B cell (primary cell): ENCODE measurements at regions not wholly inside any gene's neighbourhood (a gene's known extent, or its start where the extent isn't known, plus 50 kb on each side); places are given as distances from the start of the nearest gene placed in this dataset.

Source experiments
- ATAC-seq: fragments of 200-7000 bp; cut with Tn5 transposase; one replicate; pipeline ENCODE4 v1.10.0; 2021; ENCODE audit warnings: low read depth, mild to moderate bottlenecking, moderate number of reproducible peaks, moderate library complexity
- CTCF ChIA-PET: fragments of 350-600 bp; sonication (Branson Sonifier 250); formaldehyde crosslinking; loops from one replicate; lab custom pipeline; 2021; ENCODE audit warnings: antibody characterized with exemption, inconsistent platforms; lab: Charles Lee
- POLR2A ChIA-PET: fragments of 350-600 bp; sonication (Branson Sonifier 250); formaldehyde crosslinking; loops from one replicate; lab custom pipeline; 2021; ENCODE audit warnings: antibody characterized with exemption; lab: Charles Lee
- DNase-seq: peaks from one replicate; pipeline ENCODE4 v3.0.0; 2013
- H2AFZ ChIP-seq: 2 replicates; pipeline ENCODE4 v1.6.1; 2012; ENCODE audit warnings: mild to moderate bottlenecking, low read depth, low read length; ENCODE audit not compliant: insufficient read depth, poor library complexity, severe bottlenecking
- H3K27ac ChIP-seq, 2 donors: 1 replicate in 1 of 2; 2 replicates in 1 of 2; pipeline ENCODE4 v1.5.1; 2012 to 2013; ENCODE audit warnings: low read length in 2 of 2, mild to moderate bottlenecking in 2 of 2, moderate library complexity in 1 of 2
- H3K27me3 ChIP-seq, 4 experiments: fragments of 200-600 bp in 1 of 4; sonication (generic) in 1 of 4; replicated peaks in 1 of 4; 1 replicate in 2 of 4; 2 replicates in 2 of 4; pipeline versions ENCODE4 v1.6.1 to v1.7.0; 2013 to 2016; ENCODE audit warnings: low read length in 3 of 4, mild to moderate bottlenecking in 2 of 4, mixed read lengths in 1 of 4, moderate library complexity in 1 of 4; ENCODE audit not compliant: insufficient read depth in 4 of 4, control insufficient read depth in 3 of 4; ENCODE audit errors: control extremely low read depth in 1 of 4
- H3K36me3 ChIP-seq, 2 experiments: replicated peaks in 1 of 2; 1 replicate in 1 of 2; 2 replicates in 1 of 2; pipeline versions ENCODE4 v1.6.1 to v1.7.1; 2013; ENCODE audit warnings: low read length in 1 of 2; ENCODE audit not compliant: insufficient read depth in 2 of 2, control insufficient read depth in 1 of 2; ENCODE audit errors: control extremely low read depth in 1 of 2, extremely low read depth in 1 of 2
- H3K4me1 ChIP-seq, 2 donors: fragments of 200-600 bp in 1 of 2; sonication (generic) in 1 of 2; 1 replicate in 1 of 2; 2 replicates in 1 of 2; pipeline versions ENCODE4 v1.5.1 to v1.6.1; 2013 to 2017; ENCODE audit warnings: low read length in 2 of 2; ENCODE audit not compliant: control insufficient read depth in 2 of 2, insufficient read depth in 2 of 2
- H3K4me2 ChIP-seq: replicated peaks from 2 replicates; pipeline ENCODE3; 2012; ENCODE audit warnings: mild to moderate bottlenecking, low read depth, low read length; ENCODE audit not compliant: poor library complexity, severe bottlenecking
- H3K4me3 ChIP-seq, 5 experiments: fragments of 200-600 bp in 1 of 5; sonication (generic) in 1 of 5; 1 replicate in 3 of 5; 2 replicates in 2 of 5; pipeline versions ENCODE4 v1.5.1 to v1.7.0; 2011 to 2016; ENCODE audit warnings: low read length in 4 of 5, mild to moderate bottlenecking in 4 of 5, low read depth in 2 of 5, control low read depth in 1 of 5, moderate library complexity in 1 of 5; ENCODE audit not compliant: insufficient read depth in 1 of 5; ENCODE audit errors: control extremely low read depth in 1 of 5, extremely low read depth in 1 of 5
- H3K79me2 ChIP-seq: fragments of 200-600 bp; sonication (generic); one replicate; pipeline ENCODE4 v1.6.0; 2016; ENCODE audit warnings: low read length; ENCODE audit not compliant: control insufficient read depth, insufficient read depth
- H3K9ac ChIP-seq: fragments of 200-600 bp; sonication (generic); 2 replicates; pipeline ENCODE4 v1.6.1; 2017; ENCODE audit warnings: mild to moderate bottlenecking, low read length, moderate library complexity
- H3K9me3 ChIP-seq, 3 donors: one replicate each; pipeline versions ENCODE4 v1.6.1 to v1.7.1; 2013; ENCODE audit warnings: low read length in 2 of 3; ENCODE audit not compliant: control insufficient read depth in 2 of 3, insufficient read depth in 1 of 3; ENCODE audit errors: control extremely low read depth in 1 of 3
- H4K20me1 ChIP-seq: 2 replicates; pipeline ENCODE4 v1.6.0; 2012; ENCODE audit warnings: mild to moderate bottlenecking, low read length; ENCODE audit not compliant: insufficient read depth, control insufficient read depth, poor library complexity, severe bottlenecking
- H3K27ac Mint-ChIP-seq: one replicate; pipeline ENCODE4 v1.8.0; 2021; ENCODE audit warnings: mixed read lengths
- H3K27me3 Mint-ChIP-seq: one replicate; pipeline ENCODE4 v1.8.0; 2021; ENCODE audit warnings: mixed read lengths
- H3K4me1 Mint-ChIP-seq: one replicate; pipeline ENCODE4 v1.8.0; 2021; ENCODE audit warnings: mixed read lengths
- H3K4me3 Mint-ChIP-seq: one replicate; pipeline ENCODE4 v1.8.0; 2021; ENCODE audit warnings: mixed read lengths
- H3K9me3 Mint-ChIP-seq: one replicate; pipeline ENCODE4 v1.8.0; 2022; ENCODE audit warnings: mixed read lengths; ENCODE audit not compliant: insufficient read depth
- CTCF ChIP-seq: fragments of 200-600 bp; IDR thresholded peaks from one replicate; pipeline ENCODE4 v1.8.0; 2022; ENCODE audit warnings: antibody characterized with exemption, mild to moderate bottlenecking
- EZH2 ChIP-seq: IDR thresholded peaks from 2 replicates; pipeline ENCODE4 v1.6.1; 2012; ENCODE audit warnings: borderline replicate concordance, low read depth, mild to moderate bottlenecking, moderate library complexity, low read length; ENCODE audit not compliant: insufficient read depth, poor library complexity, severe bottlenecking
- WGBS: methylation state at CpG from one replicate; pipeline ENCODE4 v1.1.5; 2013; ENCODE audit warnings: missing lambda C conversion rate; ENCODE audit not compliant: insufficient coverage; 5-methylcytosine and 5-hydroxymethylcytosine counted together
- intact Hi-C: fragments of 100-400 bp; cut with micrococcal nuclease; formaldehyde crosslinking; loops from one replicate; pipeline ENCODE4 v1.10.0; 2022

DNA sequence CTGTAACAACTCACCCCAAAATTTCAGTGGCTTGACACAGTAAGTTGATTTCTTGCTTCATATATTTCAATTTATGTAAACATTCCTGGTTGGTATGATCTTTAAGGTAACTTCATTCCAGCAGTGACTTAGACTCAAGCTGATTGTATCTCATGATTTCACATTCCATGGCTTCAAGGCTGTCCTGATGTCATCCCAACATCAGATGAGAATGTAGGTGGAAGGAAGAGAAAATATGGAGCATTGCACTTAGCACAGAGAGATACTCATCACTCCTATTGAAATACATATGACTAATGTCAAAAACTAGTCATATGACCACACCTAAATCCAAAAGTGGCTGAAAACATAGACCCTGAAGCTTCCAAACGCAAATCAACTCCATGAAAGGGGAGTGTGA, 793.8 kb downstream of the TBL1XR1 start:
- H3K36me3 ChIP-seq = no peaks in the 10 kb centered on the region
- H3K27ac ChIP-seq = no peak overlapping the region
- Mint-ChIP-seq H3K4me1 (no peaks in the 10 kb centered on the region), H3K4me3 (no peak overlapping the region), H3K27me3 (no peaks in the 10 kb centered on the region), H3K27ac (no peak overlapping the region), H3K9me3 (peaks cover 2% of the 10 kb centered on the region)
- no peak overlapping the region for H3K4me3 ChIP-seq
- TF ChIP-seq EZH2 (no peak), CTCF (no peak)
- intact Hi-C loops = no loop called here
- H3K27me3 ChIP-seq = no peaks in the 10 kb centered on the region
- no peak for ATAC-seq
- H3K9ac ChIP-seq = no peak overlapping the region
- H3K4me1 ChIP-seq = no peaks in the 10 kb centered on the region
- no peak overlapping the region for H2AFZ ChIP-seq
- no peaks in the 10 kb centered on the region for H4K20me1 ChIP-seq
- no CpG with 5 or more reads among the region's 1 CpG for WGBS
- DNase-seq = no peak
- POLR2A ChIA-PET = no interaction called here
- CTCF ChIA-PET = no interaction called here
- H3K9me3 ChIP-seq = peaks cover 0 to 3% (median 0%) of the 10 kb centered on the region in 3 donors
- no peak overlapping the region for H3K4me2 ChIP-seq
- no peaks in the 10 kb centered on the region for H3K79me2 ChIP-seq

- Histone ChIP-seq H3K36me3 (no peaks in the 10 kb centered on the region), H3K4me2 (no peak overlapping the region), H3K27ac (no peak overlapping the region), H3K4me3 (no peak overlapping the region), H3K9me3 (peaks cover 0 to 3% (median 3%) of the 10 kb centered on the region in 3 donors), H3K27me3 (no peaks in the 10 kb centered on the region), H3K4me1 (no peaks in the 10 kb centered on the region), H2AFZ (no peak overlapping the region), H4K20me1 (no peaks in the 10 kb centered on the region), H3K9ac (no peak overlapping the region), H3K79me2 (no peaks in the 10 kb centered on the region)
- Mint-ChIP-seq H3K4me3 (no peak overlapping the region), H3K27ac (no peak overlapping the region), H3K9me3 (peaks cover 2% of the 10 kb centered on the region), H3K4me1 (no peaks in the 10 kb centered on the region), H3K27me3 (no peaks in the 10 kb centered on the region)
- DNase-seq = no peak
- intact Hi-C loops = no loop called here
- CTCF ChIA-PET = no interaction called here
- POLR2A ChIA-PET = no interaction called here
- TF ChIP-seq CTCF (no peak), EZH2 (no peak)
- 92% methylated on average over 1 of the region's 3 CpGs for WGBS
- no peak for ATAC-seq
Measured at GRCh38 chr3:176401211-176401610, 796.1 kb downstream of the TBL1XR1 start.
